ENCODE measurements at regions not wholly inside any gene's neighbourhood (a gene's known extent, or its start where the extent isn't known, plus 50 kb on each side); places are given as distances from the start of the nearest gene placed in this dataset.
"Not testable (repeated sequence)": the region's sequence is repeated elsewhere in the genome, so short reads cannot be mapped to it uniquely, and the experiment has no call there.

DNA sequence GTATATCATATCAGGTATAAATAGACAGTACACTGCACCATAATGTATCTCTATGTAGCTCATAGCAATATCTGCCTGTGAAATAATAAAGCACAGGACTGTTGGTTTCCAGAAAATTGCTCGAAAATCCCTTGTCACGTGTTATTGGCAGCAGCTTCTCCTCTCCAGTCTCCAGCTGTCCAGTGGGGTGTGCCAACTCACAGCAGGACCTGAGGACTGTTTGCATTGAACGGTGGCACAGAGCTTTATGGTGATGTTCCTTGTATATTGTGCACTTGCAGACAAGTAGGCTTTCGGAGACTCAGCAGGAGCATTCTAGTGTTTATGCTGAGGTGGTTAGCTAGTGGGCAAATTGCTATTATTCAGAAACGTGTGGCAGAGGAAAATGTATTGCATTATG lies 182.2 kb upstream of the ATP5MC3 start:
- no peak for DNase-seq (ENCODE audit: extremely low read depth, low read depth, low spot score)

DNA sequence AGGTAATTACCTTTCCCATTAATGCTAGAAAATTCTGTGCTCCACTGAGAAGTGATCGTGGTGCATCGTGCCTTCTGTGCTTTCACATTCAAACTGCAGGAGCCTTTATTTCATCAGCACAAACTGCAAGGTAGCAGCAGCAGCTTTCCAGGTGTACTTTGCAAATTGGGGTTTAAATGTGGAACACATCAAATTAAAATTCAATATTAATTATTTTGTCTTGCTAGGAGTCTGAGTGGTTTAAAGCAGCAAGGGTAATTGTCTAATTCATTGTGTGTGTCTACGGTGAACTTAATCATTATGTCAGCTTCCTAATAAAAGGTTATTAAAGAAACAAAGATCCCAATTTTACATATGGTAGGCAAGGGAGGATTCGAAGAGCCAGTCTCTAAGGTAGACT lies 180.8 kb upstream of the ATP5MC3 start:
- DNase-seq (ENCODE audit: extremely low read depth, low read depth, low spot score) = no peak

GRCh38 chr2:175359710-175360109 lies 178.2 kb upstream of the ATP5MC3 start:
- DNase-seq (ENCODE audit: extremely low read depth, low read depth, low spot score) = no peak

DNA sequence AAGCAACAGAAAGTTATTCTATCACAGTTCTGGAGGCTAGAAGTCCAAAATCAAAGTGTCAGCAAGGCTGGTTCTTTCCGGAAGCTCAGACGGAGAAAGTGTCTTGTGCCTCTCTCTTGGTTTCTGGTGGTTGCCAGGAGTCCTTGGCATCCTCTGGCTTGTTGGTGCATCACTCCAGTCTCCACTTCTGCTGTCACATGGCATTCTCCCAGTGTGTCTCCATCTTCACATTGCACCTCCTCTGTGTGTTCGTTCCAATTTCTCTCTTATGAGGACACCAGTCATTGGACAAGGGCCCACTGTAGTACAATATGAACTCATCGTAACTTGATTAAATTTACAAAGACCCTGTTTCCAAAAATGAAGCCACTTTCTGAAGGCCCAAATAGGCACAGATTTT lies 175.4 kb upstream of the ATP5MC3 start:
- DNase-seq (ENCODE audit: extremely low read depth, low read depth, low spot score) = no peak

GRCh38 chr2:175355246-175355645 lies 173.7 kb upstream of the ATP5MC3 start:
- no peak for DNase-seq (ENCODE audit: extremely low read depth, low read depth, low spot score)

GRCh38 chr2:175353275-175353674 lies 171.8 kb upstream of the ATP5MC3 start:
- no peak for DNase-seq (ENCODE audit: extremely low read depth, low read depth, low spot score)

DNA sequence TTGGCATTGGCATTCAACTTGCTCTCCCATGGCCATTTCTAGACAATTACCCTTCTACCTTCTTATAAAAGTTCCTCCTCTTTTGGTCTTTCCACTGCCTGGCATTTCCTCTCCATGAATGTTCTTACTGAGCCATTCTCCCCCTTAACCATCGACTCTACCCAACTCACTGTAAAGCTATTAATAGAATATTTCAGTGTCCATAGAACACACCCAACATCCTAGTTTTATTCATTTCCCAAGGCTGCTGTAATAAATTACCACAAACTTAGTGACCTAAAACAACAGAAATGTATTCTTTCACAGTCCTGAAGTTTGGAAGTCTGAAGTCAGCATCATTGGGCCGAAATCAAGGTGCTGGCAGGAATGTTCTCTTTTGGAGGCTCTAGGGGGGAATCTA lies 170.0 kb upstream of the ATP5MC3 start:
- no peak for DNase-seq (ENCODE audit: extremely low read depth, low read depth, low spot score)

- no peak for DNase-seq (ENCODE audit: extremely low read depth, low read depth, low spot score)
Observed at GRCh38 chr2:175350105-175350504, 168.6 kb upstream of the ATP5MC3 start.

- DNase-seq (ENCODE audit: extremely low read depth, low read depth, low spot score) = no peak
Observed at GRCh38 chr2:175342085-175342484, 160.6 kb upstream of the ATP5MC3 start.

DNA sequence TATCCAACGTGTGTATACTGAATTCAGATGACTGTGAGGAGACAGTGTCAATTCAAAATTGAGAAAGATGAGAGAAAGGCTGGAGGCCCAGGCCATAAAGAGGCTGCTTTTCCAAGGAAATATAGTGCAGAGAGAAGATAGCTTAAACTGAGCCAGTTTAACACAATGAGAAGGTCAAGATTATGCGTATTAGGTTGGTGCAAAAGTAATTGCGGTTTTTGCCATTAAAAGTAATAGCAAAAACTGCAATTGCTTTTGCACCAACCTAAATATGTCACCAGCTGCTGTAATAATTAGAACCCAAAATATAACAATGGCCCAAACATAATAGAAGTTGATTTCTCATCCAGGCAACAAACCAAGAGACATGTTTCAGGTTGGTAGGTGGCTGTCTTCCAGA lies 148.7 kb upstream of the ATP5MC3 start:
- DNase-seq (ENCODE audit: extremely low read depth, low read depth, low spot score) = no peak

DNA sequence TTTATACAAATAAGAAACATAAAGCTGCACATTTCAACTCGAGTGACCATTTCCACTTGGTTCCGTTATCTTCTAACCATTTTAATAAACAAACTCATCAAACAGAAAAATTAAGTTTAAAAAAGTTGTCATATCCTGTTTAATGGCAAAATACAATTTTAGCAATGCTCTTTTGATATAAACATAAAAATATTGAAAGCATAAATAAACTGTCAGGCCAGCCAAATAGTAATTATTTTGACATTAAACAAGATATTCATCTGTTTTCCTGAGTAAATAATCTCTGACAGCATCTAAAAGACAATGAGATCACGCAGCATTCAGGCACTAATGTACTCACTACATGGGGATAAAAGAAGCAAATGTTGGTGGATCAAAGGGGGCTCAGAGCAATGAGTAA lies 145.3 kb upstream of the ATP5MC3 start:
- no peak for DNase-seq (ENCODE audit: extremely low read depth, low read depth, low spot score)

DNA sequence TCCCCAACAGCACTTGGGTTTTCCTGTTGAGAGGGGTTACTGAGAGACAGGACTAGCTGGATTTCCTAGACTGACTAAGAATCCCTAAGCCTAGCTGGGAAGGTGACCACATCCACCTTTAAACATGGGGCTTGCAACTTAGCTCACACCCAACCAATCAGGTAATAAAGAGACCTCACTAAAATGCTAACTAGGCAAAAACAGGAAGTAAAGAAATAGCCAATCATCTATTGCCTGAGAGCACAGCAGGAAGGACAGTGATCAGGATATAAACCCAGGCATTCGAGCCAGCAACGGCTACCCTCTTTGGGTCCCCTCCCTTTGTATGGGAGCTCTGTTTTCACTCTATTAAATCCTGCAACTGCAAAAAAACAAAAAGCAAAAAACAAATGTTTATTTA lies 144.7 kb upstream of the ATP5MC3 start:
- DNase-seq (ENCODE audit: extremely low read depth, low read depth, low spot score) = not testable (repeated sequence)

DNA sequence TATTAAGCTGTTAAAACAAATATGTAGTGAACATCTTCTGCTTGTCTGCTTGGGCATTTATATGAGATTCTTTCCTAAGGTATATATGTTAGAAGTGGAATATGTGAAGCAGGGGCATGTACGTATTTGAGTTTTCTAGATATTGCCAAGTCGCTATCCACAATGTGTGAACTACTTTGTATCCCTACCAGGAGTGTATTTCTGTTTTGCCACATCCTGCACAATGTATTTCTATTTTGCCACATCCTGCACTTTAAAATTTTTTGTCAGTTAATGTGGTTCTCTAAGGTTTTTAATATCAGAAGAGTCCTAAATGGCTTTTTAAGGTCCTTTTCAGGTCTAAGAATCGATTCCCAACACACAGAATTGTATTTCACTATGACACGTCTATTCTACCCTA lies 141.7 kb upstream of the ATP5MC3 start:
- DNase-seq (ENCODE audit: extremely low read depth, low read depth, low spot score) = no peak

DNA sequence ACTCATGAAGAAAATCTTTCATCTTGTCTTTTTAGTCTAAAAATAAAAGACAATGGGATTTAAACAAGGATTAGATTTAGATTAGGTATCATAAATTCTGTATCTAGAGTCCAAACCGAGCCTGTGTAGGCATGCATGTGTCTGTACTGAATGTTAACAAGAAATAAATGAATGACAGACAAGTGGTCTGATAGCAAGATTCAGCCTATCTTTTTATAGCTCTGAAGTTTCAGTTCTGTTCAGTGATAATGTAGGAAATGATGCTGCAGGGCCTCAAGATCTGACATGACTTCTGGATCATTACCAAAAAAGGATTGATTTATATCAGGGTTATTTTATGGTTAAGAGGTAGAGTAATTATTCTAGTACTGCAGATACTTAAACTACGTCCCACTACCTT lies 137.0 kb upstream of the ATP5MC3 start:
- DNase-seq (ENCODE audit: extremely low read depth, low read depth, low spot score) = no peak

DNA sequence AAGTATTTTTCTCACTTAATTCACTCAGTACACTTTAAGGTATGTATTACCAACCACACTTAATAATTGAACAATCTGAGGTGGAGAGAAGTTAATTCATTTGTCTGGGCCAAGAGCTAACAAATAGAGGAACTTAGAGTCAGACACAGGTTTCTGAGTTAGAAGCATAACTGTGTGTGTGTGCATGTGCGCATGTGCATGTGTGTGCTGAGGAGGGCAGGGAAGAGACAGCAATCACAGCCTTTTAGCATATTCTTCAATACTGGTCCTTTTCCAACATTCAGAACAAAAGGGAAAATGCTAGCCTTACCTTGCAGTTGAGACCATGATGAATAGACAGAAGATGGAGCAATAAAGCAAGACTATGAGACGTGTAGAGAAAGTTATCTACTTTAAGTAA lies 136.2 kb upstream of the ATP5MC3 start:
- no peak for DNase-seq (ENCODE audit: extremely low read depth, low read depth, low spot score)

GRCh38 chr2:175312137-175312536 lies 130.6 kb upstream of the ATP5MC3 start:
- DNase-seq (ENCODE audit: extremely low read depth, low read depth, low spot score) = no peak

DNA sequence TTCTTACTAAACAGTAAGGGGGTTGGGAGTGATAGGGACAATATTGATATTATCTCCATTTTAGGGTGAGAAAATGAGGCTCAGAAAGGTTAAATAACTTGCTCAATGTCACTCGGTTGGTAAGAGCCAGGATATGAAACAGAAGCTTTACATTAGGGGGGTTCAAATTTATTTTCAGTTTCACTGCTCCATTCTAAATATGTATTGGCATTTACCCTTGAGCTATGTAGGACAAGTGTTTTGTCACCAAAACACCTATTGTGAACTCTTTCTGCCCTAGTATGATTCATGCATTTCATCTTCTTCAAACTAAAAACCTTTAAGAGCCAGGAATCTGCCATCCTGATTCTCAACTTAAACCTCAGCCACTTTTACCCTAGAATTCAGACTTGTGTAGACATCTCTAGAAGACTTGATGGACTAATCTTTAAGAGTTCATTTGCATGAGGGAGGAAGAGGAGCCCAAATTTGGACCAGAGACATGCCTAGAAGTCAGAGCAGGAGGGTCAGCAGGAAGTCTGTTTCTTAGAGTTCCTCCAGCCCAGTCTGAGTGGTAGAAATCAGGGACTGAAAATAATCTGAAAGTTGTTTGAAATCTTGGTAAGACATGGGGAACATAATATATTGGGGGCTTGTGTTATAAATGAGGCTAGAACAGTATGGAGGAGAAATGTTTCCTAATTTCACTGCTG lies 129.4 kb upstream of the ATP5MC3 start:
- no peak for DNase-seq (ENCODE audit: extremely low read depth, low read depth, low spot score)

DNA sequence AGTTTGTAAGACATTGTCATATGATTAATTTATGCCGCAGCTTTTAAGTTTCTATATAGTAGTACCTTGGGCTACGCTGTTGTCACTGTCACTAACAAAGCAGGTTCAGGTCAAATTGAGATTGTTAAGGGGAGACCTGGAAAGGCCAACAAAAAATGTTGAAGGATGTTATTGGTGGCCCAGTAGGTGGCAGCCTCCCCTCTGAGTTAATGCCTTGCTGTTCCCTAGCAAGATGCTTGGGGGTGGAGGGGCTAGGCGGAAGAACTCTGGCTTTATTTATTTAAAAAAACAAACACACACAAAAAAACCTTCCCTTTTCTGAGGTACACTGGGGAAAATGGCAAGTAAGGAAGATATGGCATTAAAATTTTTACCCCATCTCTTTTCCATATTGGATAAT lies 128.3 kb upstream of the ATP5MC3 start:
- no peak for DNase-seq (ENCODE audit: extremely low read depth, low read depth, low spot score)

DNA sequence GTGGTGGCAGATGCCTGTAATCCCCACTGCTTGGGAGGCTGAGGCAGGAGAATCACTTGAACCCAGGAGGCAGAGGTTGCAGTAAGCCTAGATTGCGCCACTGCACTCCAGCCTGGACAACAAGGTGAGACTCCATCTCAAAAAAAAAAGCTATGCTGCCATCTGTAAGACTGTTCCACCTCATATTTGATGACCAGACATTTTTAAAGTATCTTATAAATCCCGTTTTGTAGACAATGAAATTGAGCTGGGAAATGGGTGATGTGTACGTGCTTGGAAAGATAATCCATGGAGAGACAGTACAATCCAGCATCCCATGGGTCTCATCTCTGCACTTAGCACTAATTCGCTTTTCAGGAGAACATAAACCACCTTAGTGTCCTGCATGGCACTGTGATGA lies 126.5 kb upstream of the ATP5MC3 start:
- DNase-seq (ENCODE audit: extremely low read depth, low read depth, low spot score) = no peak

DNA sequence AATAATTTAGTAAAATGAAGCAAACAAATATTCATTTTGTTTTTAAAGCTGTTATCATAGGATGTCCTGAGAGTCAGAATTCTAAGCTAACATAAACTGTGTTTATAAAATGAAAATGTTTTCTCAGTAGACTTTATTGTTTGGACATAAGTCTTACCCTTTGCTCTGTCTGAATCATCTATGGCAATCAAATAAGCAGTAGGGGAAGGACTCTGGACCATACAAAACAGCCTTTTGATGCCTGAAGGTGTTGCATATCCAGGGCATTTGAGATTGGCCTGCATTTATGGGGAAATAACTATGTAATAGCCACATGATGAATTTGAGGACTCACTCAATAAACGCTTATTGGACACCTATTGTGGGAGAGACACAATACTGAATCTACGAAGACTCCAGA lies 123.0 kb upstream of the ATP5MC3 start:
- no peak for DNase-seq (ENCODE audit: extremely low read depth, low read depth, low spot score)

- DNase-seq (ENCODE audit: extremely low read depth, low read depth, low spot score) = no peak
Observed at GRCh38 chr2:175293776-175294175, 112.3 kb upstream of the ATP5MC3 start.

- no peak for DNase-seq (ENCODE audit: extremely low read depth, low read depth, low spot score)
Observed at GRCh38 chr2:175293195-175293594, 111.7 kb upstream of the ATP5MC3 start.

GRCh38 chr2:175282886-175283285 lies 101.4 kb upstream of the ATP5MC3 start:
- no peak for DNase-seq (ENCODE audit: extremely low read depth, low read depth, low spot score)

All from glomerular endothelial cell (primary cell).